ENCODE measurements at regions not wholly inside any gene's neighbourhood (a gene's known extent, or its start where the extent isn't known, plus 50 kb on each side); places are given as distances from the start of the nearest gene placed in this dataset.

GRCh38 chr14:48417715-48418500 lies 742.5 kb upstream of the MDGA2 start:
- TF ChIP-seq EZH2 (IDR thresholded peaks at IDR 0.05) (no peak), EZH2phosphoT487 (IDR thresholded peaks at IDR 0.05) (no peak), CTCF (IDR thresholded peaks at IDR 0.05) (no peak)

All from neural progenitor cell (in vitro differentiated cells).